NCI-H1417 treated with DMSO at 0.1 percent for 48 hours (cell line): ENCODE measurements at regions not wholly inside any gene's neighbourhood (a gene's known extent, or its start where the extent isn't known, plus 50 kb on each side); places are given as distances from the start of the nearest gene placed in this dataset.

ENCODE experiments used
- DNase-seq: peaks from one replicate; lab custom pipeline; 2025; lab: John Stamatoyannopoulos, UW

- no peak for DNase-seq
These were observed 53.3 kb upstream of the LNX1 start for GRCh38 chr4:53644607-53645006.
